GM12878 (cell line): ENCODE measurements at regions not wholly inside any gene's neighbourhood (a gene's known extent, or its start where the extent isn't known, plus 50 kb on each side); places are given as distances from the start of the nearest gene placed in this dataset.

Experiments
- ATAC-seq: fragments of 200-7000 bp; cut with Tn5 transposase; 3 replicates; pipeline ENCODE4 v1.9.1; 2020; ENCODE audit warnings: mild to moderate bottlenecking, moderate library complexity
- BruUV-seq: library from RNA; stranded (reverse); fragments of 400-500 nt; replicated peaks from 2 replicates; lab custom pipeline; 2021; lab: Mats Ljungman, UMichigan
- CTCF ChIA-PET: fragments of 300-600 bp; sonication (Branson Sonifier 250); formaldehyde crosslinking; extraction: SDS; loops from one replicate; lab custom pipeline; 2021; ENCODE audit warnings: inconsistent platforms; lab: Yijun Ruan, JAX
- POLR2A ChIA-PET: fragments of 350-600 bp; formaldehyde crosslinking; extraction: SDS; loops from one replicate; lab custom pipeline; 2021; ENCODE audit warnings: inconsistent platforms; lab: Charles Lee
- RAD21 ChIA-PET: fragments of 300-600 bp; sonication (Branson Sonifier 250); formaldehyde crosslinking; loops from one replicate; lab custom pipeline; 2023; ENCODE audit warnings: antibody characterized with exemption; ENCODE audit not compliant: unreplicated experiment; lab: Charles Lee
- SMC1A ChIA-PET: fragments of 300-600 bp; sonication (Branson Sonifier 250); formaldehyde crosslinking; loops from one replicate; lab custom pipeline; 2023; ENCODE audit not compliant: unreplicated experiment, uncharacterized antibody; lab: Charles Lee
- DNase-seq: peaks from one replicate; pipeline ENCODE4 v3.0.0-alpha.2; 2011; ENCODE audit warnings: low read depth, low spot score
- FAIRE-seq: peaks from 3 replicates; lab custom pipeline; 2011; peaks lifted over from hg19 to GRCh38; lab: Jason Lieb, UNC
- H2AFZ ChIP-seq: 2 replicates; pipeline ENCODE4 v1.6.0; 2011; ENCODE audit warnings: low read depth, low read length, control low read depth; ENCODE audit not compliant: control insufficient read depth
- H3K27ac ChIP-seq: 2 replicates; pipeline ENCODE4 v1.5.1; 2011; ENCODE audit warnings: control low read depth; ENCODE audit not compliant: control insufficient read depth, insufficient read depth
- H3K27me3 ChIP-seq, 2 experiments: replicated peaks in 1 of 2; 2 replicates each; pipeline versions ENCODE4 v1.6.0 to v1.6.1; 2011; ENCODE audit warnings: low read length in 1 of 2; ENCODE audit not compliant: control insufficient read depth in 2 of 2, insufficient read depth in 2 of 2
- H3K36me3 ChIP-seq, 2 experiments: 2 replicates each; pipeline ENCODE4 v1.5.1; 2011; ENCODE audit warnings: low read length in 1 of 2; ENCODE audit not compliant: control insufficient read depth in 2 of 2, insufficient read depth in 2 of 2
- H3K4me1 ChIP-seq: 2 replicates; pipeline ENCODE4 v1.6.1; 2011; ENCODE audit warnings: mild to moderate bottlenecking, low read length, moderate library complexity, mixed read lengths; ENCODE audit not compliant: control insufficient read depth, insufficient read depth
- H3K4me2 ChIP-seq: 2 replicates; pipeline ENCODE4 v1.6.0; 2011; ENCODE audit warnings: control low read depth; ENCODE audit not compliant: control insufficient read depth, insufficient read depth
- H3K4me3 ChIP-seq: fragments of 200-600 bp; sonication (generic); 2 replicates; pipeline ENCODE4 v1.5.1; 2016
- H3K79me2 ChIP-seq: 2 replicates; pipeline ENCODE4 v1.6.0; 2011; ENCODE audit warnings: low read length; ENCODE audit not compliant: control insufficient read depth, insufficient read depth
- H3K9ac ChIP-seq: 2 replicates; pipeline ENCODE4 v1.8.0; 2011; ENCODE audit warnings: low read length, control low read depth, mixed read lengths; ENCODE audit not compliant: control insufficient read depth, insufficient read depth
- H3K9me3 ChIP-seq: replicated peaks from 3 replicates; pipeline ENCODE4 v1.5.1; 2011; ENCODE audit warnings: mild to moderate bottlenecking, low read length; ENCODE audit not compliant: control insufficient read depth, insufficient read depth
- H4K20me1 ChIP-seq: 2 replicates; pipeline ENCODE4 v1.6.0; 2011; ENCODE audit not compliant: control insufficient read depth, insufficient read depth
- BMI1 ChIP-seq: fragments of 450-650 bp; IDR thresholded peaks from 2 replicates; pipeline ENCODE4 v1.6.1; 2016; ENCODE audit warnings: mild to moderate bottlenecking, moderate library complexity, borderline replicate concordance
- CBX3 ChIP-seq: fragments of 200-600 bp; sonication (generic); IDR thresholded peaks from 2 replicates; pipeline ENCODE4 v1.6.1; 2016; ENCODE audit warnings: low read depth, borderline replicate concordance
- EED ChIP-seq: sonication (generic); IDR thresholded peaks from 2 replicates; pipeline ENCODE4 v1.6.1; 2016; ENCODE audit warnings: antibody characterized with exemption, low read depth
- GABPA ChIP-seq: IDR thresholded peaks from 2 replicates; pipeline ENCODE4 v1.6.1; 2014; ENCODE audit warnings: antibody characterized with exemption, low read depth, mild to moderate bottlenecking, inconsistent platforms
- HSF1 ChIP-seq: fragments of 150-350 bp; IDR thresholded peaks from 2 replicates; pipeline ENCODE4 v1.6.1; 2014; ENCODE audit warnings: mild to moderate bottlenecking, low read depth, low read length
- KDM1A ChIP-seq: fragments of 200-600 bp; sonication (generic); IDR thresholded peaks from 2 replicates; pipeline ENCODE4 v1.6.1; 2016; ENCODE audit warnings: borderline replicate concordance
- MTA2 ChIP-seq: fragments of 450-650 bp; IDR thresholded peaks from 2 replicates; pipeline ENCODE4 v1.6.1; 2016; ENCODE audit warnings: low read depth, mild to moderate bottlenecking, moderate library complexity
- PKNOX1 ChIP-seq: fragments of 450-650 bp; IDR thresholded peaks from 2 replicates; pipeline ENCODE4 v1.6.1; 2016; ENCODE audit warnings: mild to moderate bottlenecking
- SMAD5 ChIP-seq: IDR thresholded peaks from 2 replicates; pipeline ENCODE4 v1.6.1; 2016; ENCODE audit warnings: antibody characterized with exemption, low read depth
- SMC3 ChIP-seq: IDR thresholded peaks from 2 replicates; pipeline ENCODE4 v1.6.1; 2011; ENCODE audit warnings: low read length, improper control_type of control experiment, borderline replicate concordance
- STAT3 ChIP-seq: IDR thresholded peaks from 2 replicates; pipeline ENCODE4 v1.6.1; 2011; ENCODE audit warnings: low read depth, low read length, improper control_type of control experiment
- TCF12 ChIP-seq: IDR thresholded peaks from 2 replicates; pipeline ENCODE4 v1.6.1; 2011; ENCODE audit warnings: low read depth, mild to moderate bottlenecking, low read length
- ZBTB4 ChIP-seq: fragments of 450-650 bp; formaldehyde crosslinking; IDR thresholded peaks from 2 replicates; pipeline ENCODE4 v1.4.0; 2022; ENCODE audit warnings: mild to moderate bottlenecking, moderate library complexity
- WGBS: methylation state at CpG from one replicate; pipeline ENCODE4 v1.1.6; 2016; ENCODE audit warnings: low lambda C conversion rate; ENCODE audit not compliant: insufficient replicate concordance, insufficient coverage; ENCODE audit errors: missing lambda C conversion rate; 5-methylcytosine and 5-hydroxymethylcytosine counted together
- in situ Hi-C: fragments of 300-500 bp; cut with MboI; formaldehyde crosslinking; loops from 9 replicates; pipeline ENCODE4 v1.14.3; 2018; ENCODE audit warnings: mixed read lengths
- intact Hi-C: fragments of 100-400 bp; cut with micrococcal nuclease; formaldehyde crosslinking; loops from one replicate; pipeline ENCODE4 v1.14.2; 2022; ENCODE audit not compliant: unreplicated experiment

- TF ChIP-seq ZBTB4 (CRISPR knock-in tag) (no peak), TCF12 (no peak), SMC3 (no peak), CBX3 (no peak), EED (no peak)
These were observed 219.2 kb upstream of the FAT1 start (continued) for GRCh38 chr4:186942758-186943377.

- no peaks in the 10 kb centered on the region for H3K4me1 ChIP-seq
- H3K9me3 ChIP-seq = no peaks in the 10 kb centered on the region
- WGBS = 0% methylated on average over 2 of the region's 2 CpGs
- POLR2A ChIA-PET = no interaction called here
- H3K4me2 ChIP-seq = no peak overlapping the region
- no peaks in the 10 kb centered on the region for H3K27me3 ChIP-seq
- FAIRE-seq = no peak
- RAD21 ChIA-PET = no interaction called here
- no peaks in the 10 kb centered on the region for H3K36me3 ChIP-seq
- H3K79me2 ChIP-seq = no peaks in the 10 kb centered on the region
- ATAC-seq = no peak
- in situ Hi-C loops (no loop called here), intact Hi-C loops (no loop called here)
- H3K4me3 ChIP-seq = no peak overlapping the region
- H3K27ac ChIP-seq = no peak overlapping the region
- CTCF ChIA-PET = no interaction called here
- SMC1A ChIA-PET = no interaction called here
- no peak overlapping the region for H3K9ac ChIP-seq
- H4K20me1 ChIP-seq = no peaks in the 10 kb centered on the region
- no peak overlapping the region for H2AFZ ChIP-seq
- BruUV-seq = no TSS peak
- DNase-seq = no peak
- TF ChIP-seq SMAD5 (no peak), PKNOX1 (no peak), STAT3 (no peak), BMI1 (no peak), HSF1 (no peak), MTA2 (no peak), GABPA (no peak), KDM1A (no peak)
These were observed 219.8 kb upstream of the FAT1 start for GRCh38 chr4:186943411-186943810.
